SKM-1 (cell line): ENCODE measurements at regions not wholly inside any gene's neighbourhood (a gene's known extent, or its start where the extent isn't known, plus 50 kb on each side); places are given as distances from the start of the nearest gene placed in this dataset.
A peak's percentile ranks its signal among the peaks of the same experiment; 100 is the strongest.
"Not testable (repeated sequence)": the region's sequence is repeated elsewhere in the genome, so short reads cannot be mapped to it uniquely, and the experiment has no call there.

ENCODE experiments used
- DNase-seq: peaks from one replicate; lab custom pipeline; 2025; ENCODE audit not compliant: unreplicated experiment; lab: John Stamatoyannopoulos, UW

DNA sequence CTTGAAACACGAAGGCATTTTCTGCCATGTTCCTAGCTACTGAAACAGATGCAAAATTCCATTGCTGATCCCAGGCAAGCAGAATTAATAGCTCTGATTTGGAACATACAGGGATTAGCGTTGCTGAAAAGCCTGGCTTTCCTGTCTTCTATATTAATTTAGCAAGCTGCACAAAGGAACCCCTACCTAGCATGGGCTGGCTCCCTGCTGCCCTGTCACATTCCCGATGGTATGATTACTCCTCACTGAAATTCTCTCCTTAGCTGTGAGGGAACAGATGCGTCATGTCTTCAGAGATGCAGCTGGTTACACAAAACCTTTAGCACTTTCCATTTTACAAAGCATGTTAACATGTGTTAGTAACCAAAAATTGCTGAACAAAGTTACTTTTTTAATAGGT lies 878.9 kb downstream of the TYW1 start:
- no peak for DNase-seq

DNA sequence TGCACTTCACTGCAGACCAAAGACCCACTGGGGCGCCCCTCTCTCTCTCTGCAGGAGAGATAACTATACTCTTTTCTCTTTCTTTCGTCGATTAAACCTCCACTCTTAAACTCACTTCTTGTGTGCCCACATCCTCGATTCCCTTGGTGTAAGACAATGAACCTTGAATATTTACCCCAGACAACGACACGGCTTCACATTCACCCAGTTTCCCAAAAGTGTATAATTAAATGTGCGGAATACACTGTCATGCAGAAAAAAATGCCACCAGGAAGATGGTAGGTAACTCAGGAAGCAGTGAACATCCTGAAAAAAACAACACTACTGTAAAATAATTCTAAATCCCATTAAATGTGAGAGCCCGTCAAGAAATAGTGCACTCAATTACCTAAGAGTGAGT lies 882.2 kb downstream of the TYW1 start:
- no peak for DNase-seq

DNA sequence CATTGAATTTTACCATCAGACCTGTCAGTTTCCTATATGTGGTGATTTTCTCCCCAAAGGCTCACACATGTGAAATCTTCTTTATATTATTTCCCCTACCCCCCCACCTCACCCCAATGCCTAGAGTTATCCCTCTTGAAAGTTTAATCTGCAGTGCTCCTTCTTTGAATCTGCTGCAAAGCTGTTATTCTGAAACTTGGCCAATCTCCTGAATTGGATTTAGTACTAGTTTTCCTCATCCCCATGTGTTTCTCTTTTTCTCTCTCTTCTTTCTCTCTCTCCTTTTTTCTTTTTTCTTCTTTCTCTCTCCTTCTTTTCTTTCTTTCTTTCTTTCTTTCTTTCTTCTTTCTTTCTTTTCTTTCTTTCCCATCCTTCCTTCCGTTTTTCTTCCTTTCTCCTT lies 886.2 kb downstream of the TYW1 start:
- DNase-seq: no peak

DNA sequence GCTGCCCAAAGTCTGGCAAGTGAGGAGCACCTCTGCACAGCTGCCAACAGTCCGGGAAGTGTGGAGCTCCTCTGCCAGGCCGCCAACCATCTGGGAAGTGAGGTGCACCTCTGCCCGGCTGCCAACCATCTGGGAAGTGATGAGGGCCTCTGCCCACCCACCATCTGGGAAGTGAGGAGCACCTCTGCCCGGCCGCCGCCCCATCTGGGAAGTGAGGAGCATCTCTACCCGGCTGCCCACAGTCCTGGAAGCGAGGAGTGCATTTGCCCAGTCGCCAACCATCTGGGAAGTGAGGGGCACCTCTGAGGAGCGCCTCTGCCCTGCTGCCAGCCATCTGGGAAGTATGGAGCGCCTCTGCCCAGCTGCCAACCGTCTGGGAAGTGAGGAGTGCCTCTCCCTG lies 893.7 kb downstream of the TYW1 start:
- DNase-seq: no peak

DNA sequence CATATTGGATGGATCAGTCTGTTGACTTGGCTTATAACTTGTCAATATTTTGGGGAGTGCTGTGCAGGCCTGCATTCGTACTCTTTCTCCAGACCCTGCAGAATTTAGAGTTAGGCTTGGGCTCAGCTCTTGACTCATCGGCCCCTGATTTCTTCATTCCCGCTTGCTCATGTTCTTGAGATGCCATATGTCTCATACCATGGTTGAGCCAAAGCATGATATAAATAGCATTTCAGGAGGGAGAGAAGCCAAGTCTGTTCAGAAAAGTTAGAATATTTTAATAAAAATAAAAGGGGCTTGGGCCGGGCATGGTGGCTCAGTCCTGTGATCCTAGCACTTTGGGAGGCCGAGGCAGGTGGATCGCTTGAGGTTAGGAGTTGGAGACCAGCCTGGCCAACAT lies 898.1 kb downstream of the TYW1 start:
- DNase-seq: no peak

DNA sequence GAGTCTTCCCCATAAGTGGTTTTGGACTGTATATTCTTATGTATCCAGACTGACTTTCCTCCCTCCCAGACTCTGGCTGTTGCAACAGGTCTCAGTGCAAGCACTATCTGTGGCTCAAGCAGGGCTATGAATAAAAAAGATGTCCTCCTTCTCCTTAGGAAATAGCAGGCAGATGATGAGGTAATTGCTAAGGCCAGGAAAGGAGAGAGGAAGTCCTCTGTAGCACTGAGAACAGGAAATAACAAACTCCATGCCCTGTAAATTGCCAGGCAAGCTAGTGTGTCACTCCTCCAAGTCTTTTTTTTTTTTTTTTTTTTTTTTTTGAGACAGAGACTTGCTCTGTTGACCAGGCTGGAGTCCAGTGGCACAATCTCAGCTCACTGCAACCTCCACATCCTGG lies 900.1 kb downstream of the TYW1 start:
- no peak for DNase-seq

DNA sequence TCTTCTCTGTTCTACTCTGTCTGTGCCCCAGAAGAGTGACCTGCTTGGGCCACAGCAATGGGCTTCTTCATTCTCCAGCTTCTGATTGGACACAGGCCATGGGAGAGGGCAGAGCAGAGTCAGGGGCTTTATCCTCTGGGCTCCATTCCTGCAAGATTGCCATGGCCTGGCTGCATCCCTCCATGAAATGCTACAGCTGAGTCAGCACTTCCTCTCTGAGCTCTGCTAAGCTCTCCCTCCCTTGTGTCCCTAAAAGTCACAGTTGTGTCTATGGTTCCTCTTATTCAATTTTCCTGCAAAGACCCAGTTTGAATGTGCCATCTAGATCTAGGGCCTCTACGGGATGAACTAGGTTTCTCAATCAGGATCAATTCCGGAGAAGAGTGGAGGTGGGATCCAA lies 903.8 kb downstream of the TYW1 start:
- DNase-seq: no peak

GRCh38 chr7:67901808-67902480 lies 905.3 kb downstream of the TYW1 start:
- DNase-seq: no peak

DNA sequence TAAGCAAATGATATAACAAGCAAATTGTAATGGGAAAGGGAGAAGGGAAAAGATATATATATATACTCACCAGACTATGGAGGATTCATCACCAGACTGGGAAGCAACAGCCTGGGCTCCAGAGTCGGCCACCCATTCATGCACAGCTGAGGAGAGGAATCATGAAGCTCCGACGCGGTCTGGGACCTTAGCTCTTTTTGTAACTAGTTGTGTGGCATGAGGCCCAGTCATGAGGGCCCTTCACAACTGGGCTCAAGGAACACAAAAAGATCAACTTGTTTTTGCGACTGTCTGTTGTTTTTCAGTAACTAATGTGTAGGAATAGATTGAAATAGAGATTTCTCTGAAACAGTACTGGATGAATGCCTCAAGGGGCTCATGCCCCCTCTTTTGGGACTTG lies 911.2 kb downstream of the TYW1 start:
- no peak for DNase-seq

GRCh38 chr7:67912437-67912836 lies 915.8 kb downstream of the TYW1 start:
- DNase-seq: no peak

- no peak for DNase-seq
Observed at GRCh38 chr7:67913604-67914003, 917.0 kb downstream of the TYW1 start.

DNA sequence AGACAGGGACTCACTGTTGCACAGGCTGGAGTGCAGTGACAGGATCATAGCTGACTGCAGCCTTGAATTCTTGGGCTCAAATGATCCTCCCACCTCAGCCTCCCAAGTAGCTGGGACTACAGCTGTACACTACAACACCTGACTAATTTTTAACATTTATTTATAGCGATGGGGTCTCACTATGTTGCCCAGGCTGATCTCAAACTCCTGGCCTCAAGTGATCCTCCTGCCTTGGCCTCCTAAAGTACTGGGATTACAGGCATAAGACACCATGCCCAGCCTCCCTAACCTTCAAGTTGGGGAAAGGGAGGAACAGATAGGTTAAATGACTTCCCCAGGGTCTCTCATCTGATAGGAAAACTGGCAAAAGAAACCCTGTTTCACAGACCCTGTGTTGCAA lies 919.5 kb downstream of the TYW1 start:
- DNase-seq: not testable (repeated sequence)

- DNase-seq: no peak
Observed at GRCh38 chr7:67916571-67917436, 920.2 kb downstream of the TYW1 start.

DNA sequence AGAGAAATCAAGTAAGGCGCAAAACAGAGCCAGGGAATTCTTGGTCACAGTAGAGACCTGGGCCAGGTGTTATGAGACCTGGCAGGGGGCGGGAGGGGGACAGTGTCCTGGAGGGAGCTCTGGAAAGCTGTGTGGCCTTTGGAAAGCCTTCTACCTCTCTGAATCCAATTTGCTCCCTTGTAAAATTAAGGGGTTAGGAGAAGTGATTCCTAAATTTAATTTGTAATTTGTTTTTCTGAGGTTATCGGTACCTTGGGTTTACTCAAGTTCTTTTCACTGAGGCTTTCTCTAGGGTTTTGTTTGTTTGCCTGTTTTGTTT lies 920.8 kb downstream of the TYW1 start:
- DNase-seq: no peak

DNA sequence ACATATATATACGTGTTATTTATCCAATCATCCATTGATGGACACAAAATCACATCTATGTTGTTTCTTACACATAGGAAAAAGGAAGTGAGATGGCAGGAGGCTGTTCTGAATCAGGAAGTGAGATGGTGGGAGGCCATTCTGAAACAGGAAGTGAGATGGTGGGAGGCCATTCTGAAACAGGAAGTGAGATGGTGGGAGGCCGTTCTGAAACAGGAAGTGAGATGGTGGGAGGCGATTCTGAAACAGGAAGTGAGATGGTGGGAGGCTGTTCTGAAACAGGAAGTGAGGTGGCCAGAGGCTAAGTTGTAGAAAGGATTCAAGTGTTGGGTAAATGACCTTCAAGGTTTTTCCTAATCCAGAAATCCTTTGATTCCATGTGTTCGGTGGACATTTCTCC lies 921.5 kb downstream of the TYW1 start:
- DNase-seq: peak; percentile 19

DNA sequence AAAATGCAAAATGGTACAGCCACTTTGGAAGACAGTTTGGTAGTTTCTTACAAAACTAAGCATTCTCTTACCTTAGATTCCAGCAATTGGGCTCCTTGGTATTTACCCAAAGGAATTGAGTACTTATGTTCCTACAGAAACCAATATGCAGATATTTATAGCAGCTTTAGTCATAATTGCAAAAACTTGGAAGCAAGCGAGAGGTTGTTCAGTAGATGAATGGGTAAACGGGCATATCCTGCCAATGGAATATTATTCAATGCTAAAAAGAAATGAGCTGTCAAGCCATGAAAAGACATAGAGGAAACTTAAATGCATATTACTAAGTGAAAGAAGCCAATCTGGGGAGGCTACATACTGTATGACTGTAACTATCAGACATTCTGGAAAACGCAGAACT lies 926.7 kb downstream of the TYW1 start:
- DNase-seq: no peak

GRCh38 chr7:67928141-67928540 lies 931.5 kb downstream of the TYW1 start:
- DNase-seq: no peak

DNA sequence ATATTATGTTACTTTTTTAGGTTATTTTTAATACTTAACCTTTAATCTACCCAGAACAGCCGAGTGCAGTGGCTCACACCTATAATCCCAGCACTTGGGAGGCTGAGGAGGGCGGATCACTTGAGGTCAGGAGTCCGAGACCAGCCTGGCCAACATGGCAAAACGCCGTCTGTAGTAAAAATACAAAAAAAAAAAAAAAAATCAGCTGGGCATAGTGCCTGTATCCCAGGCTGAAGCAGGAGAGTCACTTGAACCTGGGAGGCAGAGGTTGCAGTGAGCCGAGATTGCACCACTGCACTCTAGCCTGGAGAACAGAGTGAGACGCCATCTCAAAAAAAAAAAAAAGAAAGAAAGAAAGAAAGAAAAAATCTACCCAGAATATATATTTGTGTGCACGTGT lies 939.8 kb downstream of the TYW1 start:
- DNase-seq: not testable (repeated sequence)

GRCh38 chr7:67940400-67940799 lies 943.8 kb downstream of the TYW1 start:
- DNase-seq: no peak

- DNase-seq: no peak
Observed at GRCh38 chr7:67947191-67947590, 950.6 kb downstream of the TYW1 start.

- DNase-seq: no peak
Observed at GRCh38 chr7:67947646-67948045, 951.0 kb downstream of the TYW1 start.

DNA sequence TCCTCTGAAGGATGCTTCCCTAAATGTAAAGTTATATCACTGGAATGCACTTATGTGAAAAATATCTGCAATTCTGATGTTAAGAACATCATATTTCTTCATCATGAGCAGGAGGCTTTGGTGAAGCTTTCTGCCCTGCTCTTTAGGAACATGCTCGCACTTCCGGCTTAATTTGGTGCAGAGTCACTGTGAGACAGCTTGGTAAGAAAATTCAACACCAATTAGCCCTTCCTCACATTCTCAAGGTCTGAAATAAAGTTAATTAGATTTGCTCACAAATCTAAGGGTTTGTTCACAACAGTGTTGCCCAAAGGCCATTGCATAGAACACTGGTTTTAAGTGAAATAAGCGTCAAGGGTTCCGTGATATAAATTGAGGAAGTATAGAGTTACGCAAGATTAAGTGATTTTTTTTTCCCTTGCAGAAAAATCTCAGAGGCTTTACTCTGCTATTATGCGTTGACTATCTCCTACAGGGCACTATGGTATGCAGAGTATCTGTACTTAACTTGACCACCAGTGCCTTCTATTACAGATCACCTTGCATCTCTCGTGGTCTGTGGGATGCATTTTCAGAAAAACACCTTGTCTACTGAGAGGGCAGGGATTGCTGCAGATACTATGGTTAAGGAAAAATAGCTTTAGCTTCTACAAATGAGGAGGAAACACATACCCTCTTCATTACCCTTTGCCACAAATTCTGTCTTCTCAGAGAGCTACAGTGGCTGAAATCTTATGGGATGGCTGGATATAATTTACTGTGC lies 953.9 kb downstream of the TYW1 start:
- DNase-seq: no peak
